ENCODE measurements at regions not wholly inside any gene's neighbourhood (a gene's known extent, or its start where the extent isn't known, plus 50 kb on each side); places are given as distances from the start of the nearest gene placed in this dataset.

DNA sequence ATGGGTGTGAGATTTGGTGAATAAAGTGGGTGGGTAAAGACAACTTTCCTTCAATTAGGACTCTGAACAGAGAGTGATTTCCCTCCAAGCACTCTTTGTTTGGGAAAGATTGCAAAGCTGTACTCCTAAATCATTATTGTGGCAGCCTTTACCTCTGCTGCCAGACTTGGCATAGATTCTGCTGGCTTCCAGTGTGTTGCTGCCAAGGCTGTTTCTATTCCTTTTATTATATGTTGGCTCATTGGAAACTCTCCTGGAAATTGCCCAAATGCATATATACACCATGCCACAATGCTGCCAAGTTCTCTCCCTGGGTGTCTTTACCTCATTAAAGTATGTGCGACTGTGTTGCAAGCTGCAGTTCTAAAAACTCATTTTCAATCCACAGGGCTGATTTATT lies 668.0 kb downstream of the MRPL39 start (continued):
- TF ChIP-seq RXRA (IDR thresholded peaks at IDR 0.05; ENCODE audit: insufficient read depth, low read depth, low read length) = no peak

GRCh38 chr21:24938573-24938972 lies 668.7 kb downstream of the MRPL39 start:
- peaks cover 0 to 6% (median 4%) of the 10 kb centered on the region in 4 experiments; a peak in 4 of 7 replicates for H3K4me1 ChIP-seq (replicated peaks in 1 of 4; ENCODE audit: control insufficient read depth in 3 of 4, insufficient read depth in 4 of 4, low read length in 3 of 4)
- H3K56ac ChIP-seq (replicated peaks; ENCODE audit: insufficient read length, low read depth, low read length) = no peak overlapping the region
- no peak overlapping the region for H2AFZ ChIP-seq (ENCODE audit: low read length)
- no peaks in the 10 kb centered on the region for H3K79me2 ChIP-seq (ENCODE audit: control insufficient read depth in 1 of 2, insufficient read depth in 2 of 2, low read length in 2 of 2)
- H3K27me3 ChIP-seq (replicated peaks in 1 of 4; ENCODE audit: control insufficient read depth in 3 of 4, extremely low read depth in 1 of 4, insufficient read depth in 3 of 4, low read length in 3 of 4) = no peaks in the 10 kb centered on the region
- H3K4me2 ChIP-seq (ENCODE audit: insufficient read depth in 1 of 2, low read depth in 2 of 2, low read length in 2 of 2) = no peak overlapping the region
- 90% methylated on average over 5 of the region's 5 CpGs; no CpG with 5 or more reads in 1 of the 2 experiments for WGBS, 2 experiments (ENCODE audit: extremely low coverage in 1 of 2, insufficient coverage in 1 of 2, insufficient read length in 1 of 2, insufficient replicate concordance in 2 of 2, low coverage in 1 of 2, low lambda C conversion rate in 2 of 2, missing lambda C conversion rate in 1 of 2)
- H3K9me3 ChIP-seq (ENCODE audit: insufficient read depth in 2 of 2, low read depth in 1 of 2, low read length in 1 of 2) = no peaks in the 10 kb centered on the region
- H3K9ac ChIP-seq (replicated peaks in 1 of 4; ENCODE audit: extremely low read depth in 1 of 4, low read depth in 3 of 4, low read length in 3 of 4) = no peak overlapping the region
- H2AK5ac ChIP-seq (ENCODE audit: low read depth, low read length) = no peak overlapping the region
- no peak overlapping the region for H2BK5ac ChIP-seq (ENCODE audit: low read depth, low read length)
- no peak overlapping the region for H3K14ac ChIP-seq (ENCODE audit: insufficient read length)
- no peak overlapping the region for H4K91ac ChIP-seq (replicated peaks; ENCODE audit: insufficient read length, low read length)
- H2BK20ac ChIP-seq (ENCODE audit: low read length) = no peak overlapping the region
- no peak overlapping the region for H3K18ac ChIP-seq (ENCODE audit: extremely low read depth, low read length)
- CTCF ChIA-PET (ENCODE audit: partially characterized antibody) = no interaction called here
- H2BK120ac ChIP-seq (replicated peaks; ENCODE audit: low read depth, low read length) = no peak overlapping the region
- H4K5ac ChIP-seq (ENCODE audit: insufficient read length, low read depth, low read length) = no peak overlapping the region
- H2BK12ac ChIP-seq (ENCODE audit: low read depth, low read length) = no peak overlapping the region
- DNase-seq (ENCODE audit: low read depth in 1 of 2, low spot score in 2 of 2) = no peak
- no peak overlapping the region for H2BK15ac ChIP-seq (ENCODE audit: low read length)
- H3K27ac ChIP-seq (ENCODE audit: low read depth, low read length) = no peak overlapping the region
- no peak overlapping the region for H4K8ac ChIP-seq (ENCODE audit: extremely low read depth, insufficient read depth, low read length)
- H3K4ac ChIP-seq (replicated peaks; ENCODE audit: insufficient read length, low read depth, low read length) = no peak overlapping the region
- H3K4me3 ChIP-seq (ENCODE audit: extremely low read depth in 1 of 4, insufficient read depth in 2 of 4, low read depth in 3 of 4, low read length in 4 of 4) = no peak overlapping the region
- H3K79me1 ChIP-seq (ENCODE audit: low read depth, low read length) = no peaks in the 10 kb centered on the region
- H3K36me3 ChIP-seq (ENCODE audit: control insufficient read depth in 2 of 4, insufficient read depth in 4 of 4, low read length in 3 of 4) = no peaks in the 10 kb centered on the region
- no peaks in the 10 kb centered on the region for H4K20me1 ChIP-seq (replicated peaks in 1 of 2; ENCODE audit: control insufficient read depth in 1 of 2, insufficient read depth in 2 of 2, low read length in 2 of 2)
- FAIRE-seq = no peak
- no peak overlapping the region for H3K23ac ChIP-seq (ENCODE audit: insufficient read length)
- H3K23me2 ChIP-seq (ENCODE audit: low read depth, low read length) = no peaks in the 10 kb centered on the region
- POLR2A ChIA-PET (ENCODE audit: partially characterized antibody) = no interaction called here
- TF ChIP-seq TBP (IDR thresholded peaks at IDR 0.05; ENCODE audit: low read depth, low read length) = no peak
- no peak for TF ChIP-seq SAP30 (IDR thresholded peaks at IDR 0.05; ENCODE audit: insufficient read depth, insufficient replicate concordance, low read length)
- no peak for TF ChIP-seq SIN3A (conservative IDR thresholded peaks at IDR 0.05 in 1 of 2, IDR thresholded peaks at IDR 0.05 in 1 of 2; ENCODE audit: low read depth in 1 of 2, low read length in 2 of 2)
- TF ChIP-seq JUND (IDR thresholded peaks at IDR 0.05; ENCODE audit: low read length) = no peak
- no peak for TF ChIP-seq EZH2 (IDR thresholded peaks at IDR 0.05; ENCODE audit: low read depth, low read length, severe bottlenecking)
- no peak for TF ChIP-seq TAF1 (IDR thresholded peaks at IDR 0.05; ENCODE audit: low read depth, low read length)
- TF ChIP-seq CTBP2 (IDR thresholded peaks at IDR 0.05; ENCODE audit: borderline replicate concordance, insufficient read depth, insufficient read length, low read length) = no peak
- no peak for TF ChIP-seq TCF12 (IDR thresholded peaks at IDR 0.05; ENCODE audit: low read depth, low read length)
- no peak for TF ChIP-seq RXRA (IDR thresholded peaks at IDR 0.05; ENCODE audit: insufficient read depth, low read depth, low read length)
- no peak for TF ChIP-seq HDAC6 (IDR thresholded peaks at IDR 0.05; ENCODE audit: low read depth, low read length)
- no peak for TF ChIP-seq FOSL1 (IDR thresholded peaks at IDR 0.05; ENCODE audit: insufficient read depth, low read depth, low read length)
- no peak for TF ChIP-seq ATF3 (IDR thresholded peaks at IDR 0.05; ENCODE audit: insufficient read depth, low read depth, low read length)
